ENCODE measurements at regions not wholly inside any gene's neighbourhood (a gene's known extent, or its start where the extent isn't known, plus 50 kb on each side); places are given as distances from the start of the nearest gene placed in this dataset.

GRCh38 chr18:41165625-41166024 lies 789.4 kb upstream of the PIK3C3 start:
- no peak for DNase-seq (ENCODE audit: low read depth, low spot score)
- Histone ChIP-seq H3K4me3 (no peak overlapping the region), H3K27ac (ENCODE audit: control insufficient read depth, insufficient read depth) (no peak overlapping the region), H2AFZ (ENCODE audit: control insufficient read depth, low read depth, low read length) (no peak overlapping the region), H3K9me3 (replicated peaks; ENCODE audit: control insufficient read depth, insufficient read depth, low read length) (no peaks in the 10 kb centered on the region), H3K36me3 (ENCODE audit: control insufficient read depth in 2 of 2, insufficient read depth in 2 of 2, low read length in 1 of 2) (no peaks in the 10 kb centered on the region), H3K9ac (ENCODE audit: control insufficient read depth, insufficient read depth, low read length) (no peak overlapping the region), H3K4me1 (ENCODE audit: control insufficient read depth, insufficient read depth, low read length) (no peaks in the 10 kb centered on the region), H3K79me2 (ENCODE audit: control insufficient read depth, insufficient read depth, low read length) (no peaks in the 10 kb centered on the region), H3K27me3 (replicated peaks in 1 of 2; ENCODE audit: control insufficient read depth in 2 of 2, insufficient read depth in 2 of 2, low read length in 1 of 2) (no peaks in the 10 kb centered on the region), H3K4me2 (ENCODE audit: control insufficient read depth, insufficient read depth) (no peak overlapping the region), H4K20me1 (ENCODE audit: control insufficient read depth, insufficient read depth) (no peaks in the 10 kb centered on the region)
- no TSS peak for BruUV-seq (replicated peaks)
- POLR2A ChIA-PET: no interaction called here
- SMC1A ChIA-PET (ENCODE audit: uncharacterized antibody, unreplicated experiment): no interaction called here
- TF ChIP-seq USF1 (IDR thresholded peaks at IDR 0.05; ENCODE audit: borderline replicate concordance, extremely low read length, insufficient read depth, low read depth, low read length) (no peak), PRDM15 (CRISPR knock-in tag; IDR thresholded peaks at IDR 0.05) (no peak), TCF12 (IDR thresholded peaks at IDR 0.05; ENCODE audit: low read depth, low read length) (no peak), NFYB (IDR thresholded peaks at IDR 0.05; ENCODE audit: insufficient read depth, low read depth, low read length) (no peak), SPI1 (IDR thresholded peaks at IDR 0.05; ENCODE audit: borderline replicate concordance, insufficient read depth, low read depth, low read length) (no peak), MAX (IDR thresholded peaks at IDR 0.05; ENCODE audit: low read depth, low read length) (no peak), MEF2B (IDR thresholded peaks at IDR 0.05; ENCODE audit: partially characterized antibody, poor library complexity, severe bottlenecking) (no peak), HDGF (IDR thresholded peaks at IDR 0.05) (no peak), HSF1 (IDR thresholded peaks at IDR 0.05; ENCODE audit: low read depth, low read length) (no peak), TCF3 (IDR thresholded peaks at IDR 0.05; ENCODE audit: borderline replicate concordance, insufficient read depth, low read depth, low read length) (no peak), MLLT1 (IDR thresholded peaks at IDR 0.05) (no peak), FOS (IDR thresholded peaks at IDR 0.05; ENCODE audit: borderline replicate concordance, extremely low read depth, insufficient read length) (no peak), BRCA1 (IDR thresholded peaks at IDR 0.05; ENCODE audit: low read depth, low read length) (no peak), POLR2A (IDR thresholded peaks at IDR 0.05; ENCODE audit: low read depth, low read length) (no peak), EZH2 (IDR thresholded peaks at IDR 0.05; ENCODE audit: borderline replicate concordance, control insufficient read depth, low read depth, low read length) (no peak), NRF1 (conservative IDR thresholded peaks at IDR 0.05; ENCODE audit: low read depth, low read length) (no peak), CEBPB (IDR thresholded peaks at IDR 0.05; ENCODE audit: borderline replicate concordance in 1 of 2, low read depth in 2 of 2, low read length in 2 of 2) (no peak), RBBP5 (conservative IDR thresholded peaks at IDR 0.05) (no peak)
- in situ Hi-C loops (cut with MboI) (no loop called here), intact Hi-C loops (cut with micrococcal nuclease; ENCODE audit: unreplicated experiment) (no loop called here)
- RAD21 ChIA-PET (ENCODE audit: unreplicated experiment): no interaction called here
- WGBS (ENCODE audit: insufficient coverage, insufficient replicate concordance, low lambda C conversion rate, missing lambda C conversion rate): 22% methylated on average over 2 of the region's 2 CpGs
- no peak for ATAC-seq
- CTCF ChIA-PET: no interaction called here
- FAIRE-seq: no peak

All from GM12878 (cell line).